ENCODE measurements at regions not wholly inside any gene's neighbourhood (a gene's known extent, or its start where the extent isn't known, plus 50 kb on each side); places are given as distances from the start of the nearest gene placed in this dataset.

DNA sequence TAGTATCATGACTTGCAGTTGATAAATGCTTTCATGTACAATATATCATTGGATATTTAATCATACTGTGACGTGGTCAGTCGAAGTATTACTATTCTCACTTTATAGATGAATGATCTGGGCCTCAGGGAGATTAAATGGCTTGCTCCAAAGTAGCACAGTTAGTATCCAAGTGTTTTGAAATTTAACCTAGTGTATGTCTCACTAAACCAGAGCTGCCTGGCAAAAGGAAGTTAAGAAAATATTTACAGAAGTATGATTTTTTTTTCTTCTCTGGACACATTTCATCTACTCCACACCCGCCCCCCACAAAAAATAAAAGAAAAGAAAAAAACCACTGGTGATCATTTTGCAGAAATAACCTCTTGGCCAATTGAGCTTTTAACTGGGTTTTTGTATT, 71.9 kb upstream of the CXADR start:
- no peak for DNase-seq

DNA sequence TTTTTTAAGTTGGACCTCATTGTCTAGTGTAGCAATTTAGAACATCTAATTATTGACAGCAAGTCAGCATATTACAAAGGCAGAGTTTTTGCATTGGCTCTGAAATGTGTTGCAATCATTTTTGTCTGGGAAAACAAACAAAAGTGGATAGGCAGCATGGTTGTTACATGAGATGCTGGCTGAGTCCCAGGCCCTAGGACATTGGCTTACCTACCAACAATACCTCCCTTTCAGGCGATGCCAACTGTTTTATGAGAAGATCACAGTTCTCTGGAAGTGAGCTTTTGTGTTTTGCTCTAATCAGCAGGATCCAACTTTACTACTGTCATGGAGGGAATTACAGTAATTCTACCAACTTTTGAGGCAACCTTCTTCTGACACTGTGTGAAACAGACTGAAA, 71.5 kb upstream of the CXADR start:
- DNase-seq: no peak

DNA sequence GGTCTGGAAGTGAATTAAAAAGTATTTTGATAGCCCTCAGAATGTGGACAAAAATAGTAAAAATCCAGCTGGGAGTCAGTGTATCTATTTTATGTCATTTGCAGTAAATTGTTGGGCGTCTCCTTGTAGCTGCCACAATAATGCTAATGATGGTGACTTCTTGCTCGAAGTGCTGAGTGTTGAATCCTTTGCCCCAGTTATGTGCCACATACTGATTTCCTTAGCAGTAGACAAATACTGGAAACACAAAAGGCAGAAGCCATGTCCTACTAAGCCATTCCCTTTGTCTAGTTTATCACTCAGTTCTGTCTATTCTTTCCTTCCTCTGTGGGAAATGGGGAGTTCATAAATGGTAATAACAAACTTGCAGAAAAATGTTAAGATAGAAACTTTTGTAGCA, 70.7 kb upstream of the CXADR start:
- no peak for DNase-seq

DNA sequence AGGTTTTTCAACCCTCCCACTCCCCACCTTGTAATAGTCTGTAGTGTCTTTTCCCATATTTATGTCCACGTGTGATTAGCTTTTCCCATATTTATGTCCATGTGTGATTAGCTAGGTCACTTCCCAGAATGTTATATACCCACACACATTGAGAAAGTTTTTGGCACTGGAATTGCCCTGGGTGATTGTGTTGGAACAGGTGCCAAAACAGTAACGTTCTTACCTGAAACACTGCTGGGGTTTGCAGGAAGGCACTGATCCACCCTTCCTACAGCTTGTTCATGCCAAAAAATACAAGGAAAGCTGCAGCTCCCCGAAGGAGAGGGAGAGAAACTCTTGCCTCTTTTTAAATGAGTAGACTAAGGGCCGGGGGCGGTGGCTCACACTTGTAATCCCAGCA, 68.0 kb upstream of the CXADR start:
- DNase-seq: no peak

DNA sequence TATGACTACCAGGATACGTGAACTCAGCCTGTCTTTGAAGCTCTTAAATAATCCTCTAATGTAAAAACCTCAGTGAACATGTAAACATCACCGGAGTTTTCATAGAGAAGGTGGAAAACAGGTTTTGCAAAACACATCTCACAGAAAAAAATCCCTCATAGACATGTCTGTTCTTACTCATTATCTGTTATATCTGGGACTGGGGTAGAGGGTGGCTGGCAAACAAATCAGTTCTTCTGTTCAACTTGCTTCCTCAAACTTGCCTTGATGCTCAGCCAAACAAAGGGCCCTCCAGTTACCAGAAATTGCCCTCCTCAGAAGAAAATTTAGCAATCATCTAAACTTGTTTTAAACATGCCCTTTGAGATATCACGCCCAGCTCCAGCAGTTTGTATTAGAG, 66.1 kb upstream of the CXADR start:
- no peak for DNase-seq

DNA sequence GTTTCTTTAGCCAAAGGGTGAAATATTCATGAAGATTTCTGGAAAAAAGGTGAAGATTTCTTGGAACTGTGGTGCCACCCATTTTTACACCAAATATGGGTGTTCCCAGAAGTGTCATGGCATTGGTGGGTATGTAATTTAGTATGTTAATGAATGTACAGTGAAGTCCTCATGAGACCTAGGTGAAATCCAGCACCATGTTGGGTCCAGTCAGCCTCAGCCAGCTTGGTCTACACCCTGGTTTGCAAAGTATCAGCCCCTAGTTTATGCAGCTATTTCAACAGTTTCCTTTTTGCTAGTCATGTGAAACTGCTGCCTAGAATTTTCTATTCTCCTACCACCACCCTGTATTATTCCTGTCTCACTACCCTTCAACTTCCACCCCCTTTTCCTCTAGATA, 63.1 kb upstream of the CXADR start:
- no peak for DNase-seq

DNA sequence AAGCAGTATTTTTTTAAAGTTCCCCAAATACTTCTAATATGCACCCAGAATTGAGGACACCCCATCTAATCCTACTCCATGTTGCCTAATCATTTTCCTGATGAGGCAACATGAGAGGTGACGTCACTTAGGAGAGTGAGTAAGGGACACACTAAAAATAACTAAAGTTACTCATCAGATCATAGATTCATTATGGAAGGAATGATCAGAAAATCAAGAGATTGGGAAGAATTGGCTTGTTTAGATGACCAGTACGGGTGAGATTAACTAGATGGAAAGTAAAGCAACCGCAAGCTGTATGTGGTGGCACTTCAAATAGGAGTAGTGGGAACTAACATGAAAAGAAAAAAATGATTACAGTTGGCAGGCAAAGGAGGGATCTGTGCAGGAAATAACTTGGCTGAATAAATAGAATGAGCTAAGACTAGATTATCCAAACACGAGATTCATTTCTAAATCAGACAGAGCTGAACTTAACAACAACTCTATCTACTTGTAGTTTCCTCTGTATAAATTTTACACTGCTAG, 61.4 kb upstream of the CXADR start:
- DNase-seq: no peak

DNA sequence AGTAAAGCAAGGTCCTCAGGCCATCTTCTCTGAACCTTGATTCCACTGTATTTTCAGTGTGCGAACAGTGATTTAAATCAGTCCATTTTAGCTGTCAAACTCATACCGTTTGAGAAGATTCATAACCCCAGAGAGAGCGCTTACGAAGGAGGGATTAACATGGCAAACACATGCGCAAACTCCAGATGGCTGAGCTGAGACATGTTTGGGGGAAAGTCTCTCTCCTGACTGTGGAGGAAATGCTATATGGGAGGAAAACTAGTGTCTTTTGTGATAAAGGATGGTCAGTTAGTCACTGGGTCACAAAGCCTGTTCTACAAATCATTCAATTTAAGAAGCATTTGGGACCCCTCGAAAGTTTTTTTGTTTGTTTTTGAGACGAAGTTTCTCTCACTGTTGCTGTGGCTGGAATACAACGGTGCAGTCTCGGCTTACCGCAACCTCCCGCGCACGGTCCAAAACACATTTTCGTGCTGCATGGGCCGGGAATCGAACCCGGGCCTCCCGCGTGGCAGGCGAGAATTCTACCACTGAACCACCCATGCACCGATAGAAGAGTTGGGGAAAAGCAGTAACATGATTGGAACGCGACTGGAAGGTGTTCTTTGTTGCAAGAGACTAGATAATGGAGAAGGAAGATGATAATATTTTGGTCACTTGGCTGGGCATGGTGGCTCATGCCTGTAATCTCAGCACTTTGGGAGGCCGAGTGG, 58.4 kb upstream of the CXADR start:
- DNase-seq: peak; percentile 28

DNA sequence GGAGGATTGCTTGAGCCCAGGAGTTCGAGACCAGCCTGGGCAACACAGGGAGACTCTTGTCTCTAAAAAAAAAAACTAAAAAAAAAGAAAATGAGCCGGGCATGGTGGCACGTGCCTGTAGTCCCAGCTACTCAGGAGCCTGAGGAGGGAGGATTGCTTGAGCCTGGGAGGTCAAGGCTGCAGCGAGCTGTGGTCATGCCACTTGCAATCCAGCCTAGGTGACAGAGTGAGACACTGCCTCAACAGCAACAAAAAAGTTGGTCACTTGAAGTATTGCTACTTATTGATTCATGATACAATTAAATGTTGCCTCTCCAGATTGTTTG, 57.9 kb upstream of the CXADR start:
- no peak for DNase-seq

DNA sequence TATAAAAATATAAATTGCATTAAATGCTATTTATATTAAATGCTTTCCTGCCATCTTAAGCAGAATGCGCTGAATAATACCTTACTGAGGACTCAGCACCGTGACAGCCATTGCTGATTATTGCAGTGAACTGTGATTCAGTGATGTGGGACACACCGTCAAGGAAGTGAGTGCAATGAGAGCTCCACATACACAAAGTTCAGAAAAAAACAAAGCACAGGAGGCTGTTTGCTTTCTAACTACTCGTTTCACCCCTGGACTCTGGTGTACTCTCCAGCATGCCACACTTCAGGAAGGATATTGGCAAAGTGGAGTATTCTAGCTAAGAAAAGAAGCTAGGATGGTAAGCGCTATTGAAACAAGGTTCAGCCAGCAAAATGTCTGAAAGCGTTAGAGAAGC, 57.4 kb upstream of the CXADR start:
- DNase-seq: no peak

DNA sequence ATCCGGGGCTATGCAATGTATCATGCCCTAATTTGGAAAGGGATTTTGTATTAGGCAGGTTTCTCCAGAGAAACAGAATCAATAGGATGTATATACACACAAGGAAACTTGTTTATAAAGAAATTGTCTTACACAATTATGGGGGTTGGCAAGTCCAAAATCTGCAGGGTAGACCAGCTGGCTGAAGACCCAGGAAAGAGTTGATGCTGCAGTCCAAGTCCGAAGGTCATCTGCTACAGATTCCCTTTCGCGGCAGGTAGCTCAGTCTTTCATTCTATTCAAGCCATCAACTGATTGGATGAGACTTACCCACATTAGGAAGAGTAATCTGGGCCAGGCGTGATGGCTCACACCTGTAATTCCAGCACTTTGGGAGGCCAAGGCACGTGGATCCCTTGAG, 54.6 kb upstream of the CXADR start:
- no peak for DNase-seq

DNA sequence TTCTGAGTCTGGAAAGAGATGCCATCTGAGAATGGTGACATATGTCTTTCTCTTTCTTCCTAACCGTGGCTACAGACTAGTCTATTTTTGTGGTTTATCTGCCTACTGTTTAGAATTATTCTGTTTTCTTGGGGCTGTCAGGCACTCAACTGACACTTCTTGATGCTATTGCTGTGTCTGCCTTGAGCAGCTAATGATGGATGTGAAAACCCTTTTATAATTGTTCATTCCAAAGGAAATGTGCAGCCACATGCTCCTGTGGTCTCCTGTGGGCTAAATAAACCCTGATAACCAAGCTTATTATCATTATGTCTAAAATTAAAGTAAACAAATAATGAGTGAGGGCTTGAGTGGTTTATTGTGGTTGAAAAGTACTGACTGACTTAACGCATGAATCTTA, 52.7 kb upstream of the CXADR start:
- no peak for DNase-seq

DNA sequence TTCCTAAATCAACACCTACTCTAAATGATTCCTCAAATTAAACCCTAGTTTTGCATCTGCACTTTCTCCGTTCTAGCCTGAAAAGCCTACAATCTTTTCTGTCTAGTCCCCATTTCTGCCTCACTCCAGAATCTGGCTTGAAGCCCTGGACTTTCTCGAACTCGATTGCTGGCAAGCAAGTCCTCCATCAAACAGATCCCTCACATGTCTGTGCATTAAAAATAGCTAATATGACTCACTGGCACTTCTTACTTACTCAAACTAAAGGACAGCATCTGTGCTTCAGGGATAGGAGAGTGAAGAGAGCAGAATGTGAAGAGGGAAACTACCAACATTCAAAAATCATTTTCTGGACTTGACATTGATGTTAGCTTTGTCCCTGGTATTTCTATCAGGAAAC, 51.8 kb upstream of the CXADR start:
- no peak for DNase-seq

DNA sequence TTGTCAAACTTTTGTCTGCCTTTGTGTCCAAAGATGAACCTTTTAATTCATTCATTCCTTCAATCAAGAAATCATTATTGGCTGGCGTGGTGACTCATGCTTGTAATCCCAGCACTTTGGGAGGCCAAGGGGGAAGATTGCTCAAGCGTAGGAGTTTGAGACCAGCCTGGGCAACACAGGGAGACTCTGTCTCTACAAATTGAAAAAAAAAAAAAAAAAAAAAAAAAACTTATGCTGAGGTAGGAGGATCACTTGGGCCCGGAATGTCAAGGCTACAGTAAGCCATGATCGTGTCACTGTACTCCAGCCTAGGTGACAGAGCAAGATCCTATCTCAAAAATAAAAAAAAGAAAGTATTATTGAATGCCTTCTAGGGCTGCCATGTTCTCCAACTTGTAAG, 51.3 kb upstream of the CXADR start:
- no peak for DNase-seq

DNA sequence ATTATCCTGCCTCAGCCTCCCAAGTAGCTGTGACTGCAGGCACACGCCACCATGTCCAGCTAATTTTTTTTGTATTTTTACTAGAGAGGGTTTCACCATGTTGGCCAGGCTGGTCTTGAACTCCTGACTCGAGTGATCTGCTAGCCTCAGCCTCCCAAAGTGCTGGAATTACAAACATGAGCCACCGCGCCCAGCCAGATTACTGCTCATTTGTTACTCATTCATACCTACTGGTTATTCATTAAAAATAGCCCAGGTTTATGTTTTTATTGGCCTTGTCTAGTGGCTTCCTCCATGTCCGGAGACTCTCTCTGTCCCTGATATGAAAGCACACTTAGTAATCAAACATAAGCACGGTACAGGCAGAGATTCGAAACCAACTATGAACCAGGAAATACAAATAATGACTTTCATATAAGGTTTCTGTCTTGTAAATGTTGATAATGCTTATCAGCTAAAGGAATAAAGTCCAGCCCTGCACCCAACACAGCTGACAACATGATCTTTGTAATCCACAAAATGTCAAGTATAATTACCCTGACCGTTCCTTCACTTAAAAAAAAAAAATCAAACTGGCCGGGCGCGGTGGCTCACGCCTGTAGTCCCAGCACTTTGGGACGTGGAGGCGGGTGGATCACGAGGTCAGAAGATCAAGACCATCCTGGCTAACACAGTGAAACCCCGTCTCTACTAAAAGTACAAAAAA, 50.4 kb upstream of the CXADR start:
- DNase-seq: no peak
